GM19099 (cell line): ENCODE measurements at regions not wholly inside any gene's neighbourhood (a gene's known extent, or its start where the extent isn't known, plus 50 kb on each side); places are given as distances from the start of the nearest gene placed in this dataset.

Experiments
- POLR2A ChIP-seq: IDR thresholded peaks from 3 replicates; pipeline ENCODE4 v1.6.1; 2011; ENCODE audit warnings: low read depth; ENCODE audit not compliant: insufficient read length; ENCODE audit errors: extremely low read depth

DNA sequence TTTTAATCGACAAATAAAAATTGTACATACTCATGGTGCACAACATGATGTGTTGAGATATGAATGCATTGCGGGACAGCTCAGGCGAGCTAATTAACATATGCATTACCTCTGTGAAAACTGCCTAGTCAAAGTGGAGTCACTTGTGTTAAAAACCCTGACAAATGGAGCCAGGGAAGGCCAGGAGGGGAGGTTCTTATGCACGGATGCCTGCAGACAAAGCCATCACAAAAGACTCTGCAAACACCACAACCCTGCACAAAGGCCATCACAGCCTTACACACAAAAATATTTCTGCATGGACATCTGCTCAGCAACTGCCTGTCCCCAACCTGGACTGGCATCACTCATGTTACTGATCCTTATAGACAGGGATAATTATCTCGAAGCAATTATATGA lies 204.4 kb upstream of the AJAP1 start:
- TF ChIP-seq POLR2A = no peak

DNA sequence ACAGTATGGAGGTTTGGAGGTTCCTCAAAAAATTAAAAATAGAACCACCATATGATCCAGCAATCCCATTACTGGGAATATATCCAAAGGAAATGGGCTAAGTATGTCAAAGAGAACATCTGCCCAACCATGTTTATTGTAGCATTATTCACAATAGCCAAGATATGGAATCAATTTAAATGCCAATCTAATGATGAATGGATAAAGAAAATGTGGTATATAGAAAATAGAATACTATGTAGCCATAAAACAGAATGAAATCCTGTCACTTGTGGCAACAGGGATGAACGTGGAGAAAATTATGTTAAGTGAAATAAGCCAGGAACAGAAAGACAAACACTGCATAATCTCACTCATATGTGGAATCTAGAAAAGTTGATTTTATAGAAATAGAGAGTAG lies 201.7 kb upstream of the AJAP1 start:
- no peak for TF ChIP-seq POLR2A

DNA sequence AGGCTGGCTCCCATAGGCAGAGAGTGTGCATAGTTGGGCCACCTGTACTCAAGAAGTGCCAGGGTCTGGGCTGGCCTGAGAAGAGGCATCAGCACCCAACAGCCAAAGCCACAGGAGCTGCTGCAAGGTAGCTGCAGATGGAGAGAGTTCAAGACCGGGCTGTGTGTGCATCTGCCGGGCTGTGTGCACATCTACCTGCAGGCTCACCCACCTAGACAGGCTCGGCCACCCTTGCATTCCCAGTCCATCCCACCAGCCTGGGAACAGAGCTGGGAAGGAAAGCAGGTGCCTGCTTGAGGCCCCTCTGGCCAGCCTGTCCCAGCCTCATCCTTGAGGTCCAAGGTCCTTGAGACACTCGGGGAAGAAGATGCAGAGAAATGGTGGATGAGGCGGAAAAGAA lies 194.4 kb upstream of the AJAP1 start:
- TF ChIP-seq POLR2A = no peak

DNA sequence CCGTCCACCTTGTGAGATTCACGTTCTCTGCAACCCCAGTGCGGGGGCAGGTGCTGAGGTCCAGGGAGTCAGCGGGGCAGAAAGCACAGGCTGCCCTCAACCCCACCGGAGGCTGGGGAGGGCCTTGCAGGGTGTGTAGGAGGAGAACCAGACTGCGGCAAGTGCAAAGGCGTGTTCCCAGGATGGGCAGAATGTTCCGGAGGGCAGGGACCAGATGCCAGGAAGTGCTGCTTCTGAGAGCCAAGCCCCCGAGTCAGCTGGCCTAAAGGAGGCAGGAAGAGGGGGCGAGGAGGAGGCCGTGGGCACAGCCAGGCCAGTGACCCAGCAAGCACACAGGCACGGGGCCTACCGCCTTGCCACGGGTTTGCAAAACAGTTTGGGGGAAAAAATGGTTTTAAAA lies 193.8 kb upstream of the AJAP1 start:
- no peak for TF ChIP-seq POLR2A

DNA sequence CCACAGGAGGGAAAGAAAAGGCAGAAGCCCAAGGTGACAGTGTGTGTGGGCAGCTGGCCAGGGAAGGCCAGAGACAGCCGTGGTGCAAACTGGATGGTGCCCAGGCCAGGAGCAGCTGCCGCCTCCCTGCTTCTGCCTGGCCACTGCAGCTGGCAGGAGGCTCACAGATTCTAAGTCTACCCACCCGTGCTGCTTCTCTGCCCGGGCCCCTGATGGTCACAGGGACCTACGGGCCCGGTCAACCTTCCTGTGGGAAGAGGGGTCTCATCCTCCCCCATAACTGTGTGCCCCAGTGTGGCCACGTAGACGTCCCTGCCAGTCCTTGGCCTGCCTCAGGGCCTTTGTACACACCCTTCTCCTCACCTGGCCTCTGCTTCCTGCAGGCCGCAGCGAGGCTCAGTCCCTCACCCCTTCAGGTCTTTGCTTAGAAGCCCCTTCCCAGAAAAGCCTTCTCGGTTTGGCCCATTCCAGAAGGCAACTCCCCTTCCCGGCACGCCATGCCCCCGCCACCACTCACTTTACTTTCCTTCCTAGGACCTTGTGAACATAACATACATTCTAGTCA lies 192.6 kb upstream of the AJAP1 start:
- no peak for TF ChIP-seq POLR2A

DNA sequence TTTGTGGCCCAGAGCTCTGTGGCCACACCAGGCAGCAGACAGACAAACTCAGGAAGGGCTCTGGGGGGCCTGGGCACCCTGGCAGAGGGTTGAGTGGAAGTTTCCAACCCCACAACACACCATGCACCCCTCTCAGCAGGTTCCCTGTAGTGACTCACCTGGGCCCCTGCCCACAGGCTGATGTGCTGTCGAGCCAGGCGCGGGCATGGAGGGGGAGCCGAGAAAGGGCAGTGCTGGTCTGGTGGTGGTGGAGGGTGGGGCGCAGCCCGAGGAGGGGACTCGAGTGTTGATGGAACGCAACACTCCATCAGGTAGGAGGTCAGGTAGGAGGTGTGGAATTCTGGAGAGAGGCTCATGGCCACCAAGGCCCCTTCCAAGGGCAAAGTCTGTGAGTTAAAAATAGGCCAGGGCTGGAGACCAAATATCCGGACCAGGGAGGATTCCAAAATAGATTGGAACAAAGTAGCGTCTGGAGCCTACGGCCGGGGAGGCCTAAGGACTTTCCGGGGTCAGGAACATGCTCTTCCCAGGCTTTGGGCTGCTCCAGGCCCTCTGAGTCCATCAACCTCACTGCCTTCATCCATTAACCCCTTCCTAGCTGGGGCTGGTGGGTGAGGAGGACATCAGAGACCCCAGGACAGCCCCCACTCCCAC lies 191.5 kb upstream of the AJAP1 start:
- TF ChIP-seq POLR2A = no peak

DNA sequence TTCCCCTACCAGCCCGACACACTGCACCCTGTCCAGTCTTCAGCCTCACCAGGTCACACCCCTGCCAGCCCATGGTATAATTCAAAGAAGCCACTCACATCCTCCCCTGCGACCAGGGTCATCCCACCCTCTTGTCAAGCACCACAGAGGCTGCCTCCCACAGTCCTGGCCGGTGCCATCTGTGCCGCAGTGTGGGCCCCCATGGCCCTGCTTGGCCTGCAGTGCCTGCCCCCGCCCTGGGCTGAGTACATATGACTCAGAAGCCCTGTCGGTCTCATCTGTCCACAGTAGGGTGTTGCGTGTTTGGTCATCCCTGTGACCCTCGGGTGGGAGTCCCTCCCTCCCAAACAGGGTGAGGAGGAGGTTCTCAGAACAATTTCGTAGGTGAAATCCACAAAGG lies 190.8 kb upstream of the AJAP1 start:
- no peak for TF ChIP-seq POLR2A

DNA sequence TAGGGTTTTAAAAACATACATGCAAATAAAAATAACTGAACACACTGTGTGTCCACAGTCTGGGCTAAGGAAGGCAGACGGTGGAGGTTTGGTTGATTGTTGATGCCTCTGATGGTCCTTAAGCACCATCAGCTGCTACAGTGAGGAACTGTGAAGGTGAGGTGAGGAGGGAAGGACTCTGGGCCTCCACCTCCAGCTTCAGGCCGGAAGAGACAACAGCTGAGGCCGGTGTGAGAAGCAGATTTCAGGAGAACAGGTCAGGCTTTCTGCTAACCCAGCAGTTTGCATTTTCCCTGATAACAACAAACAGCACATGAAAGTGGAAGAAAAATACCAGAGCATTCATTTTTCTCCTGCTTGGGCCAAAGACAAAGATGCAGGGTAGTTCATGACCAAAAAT lies 189.9 kb upstream of the AJAP1 start:
- TF ChIP-seq POLR2A = no peak

DNA sequence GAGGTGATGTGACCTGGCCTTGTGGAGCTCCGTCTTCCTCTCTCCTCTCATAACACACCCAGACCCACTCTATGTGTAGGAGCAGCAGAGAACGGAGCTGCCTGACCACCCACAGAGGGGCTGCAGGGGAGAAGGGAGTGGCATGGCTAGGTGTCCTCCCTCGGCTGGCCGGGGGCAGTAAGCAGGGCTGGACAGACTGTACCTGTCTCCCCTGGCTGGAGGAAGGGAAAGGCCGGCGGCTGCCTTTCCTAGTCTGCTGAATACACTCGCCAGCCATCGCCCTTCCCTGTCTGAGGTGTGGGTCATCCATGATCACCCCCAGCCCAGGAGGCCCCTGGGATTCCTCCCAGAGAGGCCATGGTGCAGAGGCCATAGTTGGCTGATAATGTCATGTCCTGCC lies 187.2 kb upstream of the AJAP1 start:
- no peak for TF ChIP-seq POLR2A

DNA sequence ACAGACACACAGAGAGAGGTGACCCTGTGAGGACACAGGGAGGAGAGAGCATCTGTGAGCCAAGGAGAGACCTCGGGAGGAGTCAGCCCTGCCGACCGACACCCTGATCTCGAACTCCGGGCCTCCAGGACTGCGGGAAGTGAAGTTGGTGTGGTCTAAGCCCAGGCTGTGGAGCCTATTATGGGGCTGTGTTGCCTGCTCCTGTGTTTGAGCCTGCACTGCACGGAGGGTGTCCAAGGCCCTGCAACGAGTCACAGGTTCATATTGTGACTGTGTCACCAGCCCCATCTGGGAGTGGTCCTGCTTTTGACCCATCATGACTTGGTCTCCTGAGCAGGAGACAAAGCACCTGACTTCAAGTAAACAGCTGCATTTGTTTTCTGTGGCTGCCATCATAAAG lies 186.0 kb upstream of the AJAP1 start:
- TF ChIP-seq POLR2A = no peak

DNA sequence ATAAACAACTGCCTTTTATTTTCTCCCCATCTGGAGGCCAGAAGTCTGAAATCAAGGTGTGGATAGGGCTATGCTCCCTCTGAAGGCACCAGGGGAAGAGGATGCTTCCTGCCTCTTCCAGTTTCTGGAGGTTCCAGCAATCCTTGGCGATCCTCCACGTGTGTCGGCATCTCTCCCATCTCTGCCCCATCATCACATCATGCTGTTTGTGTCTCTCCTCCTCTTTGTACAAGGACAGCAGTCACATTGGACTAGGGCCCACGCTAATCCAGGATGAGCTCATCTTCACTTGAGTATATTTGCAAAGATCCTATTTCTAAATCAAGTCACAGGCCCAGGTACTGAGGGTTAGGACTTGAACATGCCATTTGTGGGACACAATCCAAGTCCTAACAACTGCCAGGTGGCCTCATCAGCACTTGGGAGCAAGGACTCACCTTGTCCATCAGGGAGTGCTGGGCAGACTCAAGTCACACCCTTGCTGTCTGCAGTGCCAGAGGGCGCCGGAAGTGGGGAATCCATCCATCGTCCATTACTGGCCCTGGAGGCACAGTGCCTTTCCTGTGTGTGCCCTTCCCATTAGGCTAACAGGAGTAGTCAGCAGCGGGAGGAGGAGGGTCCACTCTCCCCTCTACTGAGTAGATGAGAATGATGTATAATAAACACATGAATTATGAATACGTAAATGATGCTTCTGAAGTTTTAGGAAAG lies 185.4 kb upstream of the AJAP1 start:
- TF ChIP-seq POLR2A = no peak

DNA sequence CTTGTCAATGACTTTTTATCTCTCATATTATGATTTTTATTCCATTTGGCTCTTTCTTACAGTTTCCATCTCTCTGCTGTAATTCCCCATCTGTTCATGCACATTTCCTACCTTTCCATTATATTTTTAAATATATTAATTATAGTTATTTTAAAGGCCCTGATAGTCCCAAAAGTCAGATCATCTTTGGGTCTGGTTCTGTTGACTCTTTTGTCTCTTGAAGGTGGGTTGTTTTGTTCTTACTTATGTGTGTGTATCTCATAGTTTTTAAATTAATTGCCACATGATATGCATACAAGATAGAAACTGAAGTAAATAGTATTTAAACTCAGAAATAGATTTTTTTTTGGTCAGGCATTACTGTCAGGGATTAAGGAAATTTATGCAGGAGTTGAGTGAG lies 178.0 kb upstream of the AJAP1 start:
- TF ChIP-seq POLR2A = no peak

DNA sequence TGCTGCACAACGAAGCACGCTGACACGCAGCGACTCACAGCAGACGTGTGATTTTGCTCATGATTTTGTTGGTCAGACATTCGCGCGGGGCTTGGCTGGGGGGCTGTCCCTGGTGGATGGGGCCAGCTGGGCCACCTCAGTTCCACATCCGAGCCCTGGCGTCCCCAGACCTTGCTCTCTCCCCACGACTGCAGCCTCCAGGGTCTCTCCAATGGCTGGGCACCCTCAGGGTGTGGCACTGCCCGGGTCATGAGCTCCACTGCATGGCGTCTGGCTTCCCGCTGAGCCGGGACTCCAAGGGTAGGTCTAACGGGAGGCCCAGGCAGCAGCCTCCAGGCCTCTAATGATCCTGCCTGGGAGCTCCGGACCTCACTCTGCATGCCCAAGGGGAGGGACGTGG lies 173.0 kb upstream of the AJAP1 start:
- no peak for TF ChIP-seq POLR2A

DNA sequence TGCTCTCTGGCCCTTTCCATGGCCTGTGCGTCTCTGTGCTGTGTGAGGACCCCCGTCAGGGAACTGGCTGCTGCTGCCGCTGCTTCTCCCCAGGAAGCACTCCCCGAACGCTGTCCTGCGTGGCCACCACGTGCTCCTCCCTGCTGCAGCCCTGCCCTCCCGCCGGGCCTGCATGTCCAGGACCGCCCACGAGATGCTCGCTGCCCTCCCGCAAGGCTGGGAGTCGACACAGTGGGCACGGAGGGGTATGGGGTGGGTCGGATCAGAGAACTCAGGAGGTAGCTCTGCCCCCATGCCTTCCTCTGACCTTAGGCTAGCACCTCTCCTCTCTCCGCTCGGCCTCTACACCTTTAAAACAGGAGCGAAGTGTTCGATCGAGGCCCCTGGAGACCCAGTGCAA lies 171.9 kb upstream of the AJAP1 start:
- no peak for TF ChIP-seq POLR2A

DNA sequence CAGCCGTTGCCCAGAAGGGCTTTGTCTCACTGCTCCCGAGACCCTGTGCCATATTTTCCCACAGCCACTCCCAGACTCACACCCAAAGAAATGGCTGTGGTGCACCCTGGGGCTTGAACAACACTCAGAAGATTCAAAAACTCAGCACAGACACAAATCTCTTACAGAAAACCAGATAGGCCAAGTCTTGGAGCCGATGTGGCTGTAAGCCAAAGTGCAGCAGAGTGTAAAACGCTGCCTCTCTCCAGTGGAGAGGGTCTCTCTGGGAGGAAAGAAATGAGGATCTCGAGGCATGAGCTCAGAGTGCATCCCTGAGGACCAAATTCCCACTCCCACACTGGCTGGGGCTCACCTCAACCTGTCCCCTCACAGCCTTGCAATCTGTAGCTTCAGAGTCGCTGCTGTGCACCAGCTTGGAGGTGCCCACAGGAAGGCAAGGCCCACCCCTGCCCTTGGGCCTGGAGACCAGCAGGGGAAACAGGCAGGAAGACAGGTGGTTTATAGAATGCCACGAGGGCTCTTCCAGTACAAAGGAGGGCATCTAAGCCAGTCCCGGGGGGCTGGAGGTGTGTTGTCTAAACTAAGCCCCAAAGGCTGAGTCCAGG lies 171.3 kb upstream of the AJAP1 start:
- TF ChIP-seq POLR2A = no peak

DNA sequence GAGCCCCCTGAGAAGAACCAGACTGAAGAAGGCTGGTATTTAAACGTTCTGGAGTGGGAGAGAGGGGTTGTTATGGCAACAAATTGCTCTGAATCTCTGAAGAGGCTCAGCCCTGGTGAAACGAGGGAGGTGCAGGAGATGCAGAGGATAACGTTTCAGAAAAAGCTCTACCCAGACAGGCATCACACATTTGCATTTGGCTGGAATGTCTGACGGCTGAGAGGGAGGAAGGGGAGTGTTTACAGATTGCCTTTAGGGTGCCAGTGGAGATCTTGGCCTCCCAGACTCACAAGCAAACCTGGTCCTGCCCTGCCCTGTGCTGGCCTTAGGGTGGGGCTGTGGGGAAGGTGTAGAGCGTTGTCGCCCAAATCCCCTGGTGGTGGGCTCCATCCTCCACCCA lies 169.0 kb upstream of the AJAP1 start:
- TF ChIP-seq POLR2A = no peak

DNA sequence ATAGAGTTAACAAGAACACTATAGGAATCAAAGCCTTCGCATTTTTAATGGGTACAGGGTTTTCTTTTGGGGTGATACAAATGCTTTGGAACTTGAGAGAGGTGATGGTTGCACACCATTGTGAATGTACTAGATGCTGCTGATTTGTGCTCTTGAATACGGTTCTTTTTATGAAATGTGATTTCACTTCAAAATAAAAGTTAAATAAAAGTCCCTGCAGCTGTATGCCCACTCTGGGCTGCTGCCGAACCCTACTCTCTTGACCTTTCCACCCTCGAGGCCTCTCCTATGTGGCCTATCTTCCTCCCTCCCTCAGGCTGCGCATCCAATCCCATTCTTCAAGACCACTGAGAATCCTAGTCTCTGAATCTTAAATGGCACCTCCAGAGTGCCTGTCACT lies 168.5 kb upstream of the AJAP1 start:
- TF ChIP-seq POLR2A = no peak
